HG02610 (cell line): ENCODE measurements at regions not wholly inside any gene's neighbourhood (a gene's known extent, or its start where the extent isn't known, plus 50 kb on each side); places are given as distances from the start of the nearest gene placed in this dataset.

Source experiments
- ATAC-seq: cut with Tn5 transposase; IDR thresholded peaks from one replicate; pipeline ENCODE4 v1.9.1; 2021; ENCODE audit warnings: mild to moderate bottlenecking, moderate library complexity; ENCODE audit not compliant: unreplicated experiment

GRCh38 chr12:87846045-87846444, 183.2 kb downstream of the C12orf50 start:
- ATAC-seq = no peak

- no peak for ATAC-seq
These were observed 187.3 kb downstream of the C12orf50 start for GRCh38 chr12:87841935-87842334.

DNA sequence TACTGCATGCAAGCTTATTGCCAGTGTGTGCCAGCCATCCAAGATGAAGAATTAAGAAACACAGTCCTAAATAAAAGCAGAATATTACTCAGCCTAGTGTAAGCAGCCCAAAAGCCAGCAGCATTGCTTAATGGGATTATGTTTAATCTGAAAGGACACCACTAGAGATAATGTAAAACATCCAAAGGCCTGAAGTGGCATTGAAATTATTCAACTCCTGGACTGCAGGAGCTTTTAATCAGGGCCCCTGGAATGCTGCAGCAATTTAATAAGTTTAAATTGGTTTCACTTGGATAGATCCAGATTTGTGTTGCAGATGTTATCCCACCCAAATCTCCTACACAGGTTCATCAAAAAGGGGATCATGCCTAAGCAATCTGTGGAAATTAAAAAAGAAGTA, 193.0 kb downstream of the C12orf50 start:
- ATAC-seq = no peak

GRCh38 chr12:87828382-87828973, 200.7 kb downstream of the C12orf50 start:
- no peak for ATAC-seq

GRCh38 chr12:87827638-87828264, 201.4 kb downstream of the C12orf50 start:
- no peak for ATAC-seq

DNA sequence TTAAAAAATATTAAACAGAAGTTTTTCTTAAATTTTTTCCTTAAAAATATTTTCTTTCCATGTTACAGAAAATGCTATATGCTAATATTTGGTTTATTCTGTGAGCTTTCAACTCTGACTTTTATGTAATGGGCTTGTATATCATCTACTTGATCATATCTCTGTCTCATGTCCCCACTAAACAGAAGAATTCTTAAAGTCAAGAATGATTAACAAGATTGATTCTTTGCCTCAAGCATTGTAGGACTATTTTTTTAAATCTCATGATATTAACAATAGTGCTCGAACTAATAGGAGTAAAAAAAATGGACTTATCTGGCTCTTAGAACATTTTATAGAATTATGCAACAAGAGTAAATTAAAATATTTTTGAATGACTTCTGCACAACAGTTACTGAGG, 206.3 kb downstream of the C12orf50 start:
- ATAC-seq = no peak

- no peak for ATAC-seq
These were observed 208.5 kb downstream of the C12orf50 start for GRCh38 chr12:87820524-87821202.

DNA sequence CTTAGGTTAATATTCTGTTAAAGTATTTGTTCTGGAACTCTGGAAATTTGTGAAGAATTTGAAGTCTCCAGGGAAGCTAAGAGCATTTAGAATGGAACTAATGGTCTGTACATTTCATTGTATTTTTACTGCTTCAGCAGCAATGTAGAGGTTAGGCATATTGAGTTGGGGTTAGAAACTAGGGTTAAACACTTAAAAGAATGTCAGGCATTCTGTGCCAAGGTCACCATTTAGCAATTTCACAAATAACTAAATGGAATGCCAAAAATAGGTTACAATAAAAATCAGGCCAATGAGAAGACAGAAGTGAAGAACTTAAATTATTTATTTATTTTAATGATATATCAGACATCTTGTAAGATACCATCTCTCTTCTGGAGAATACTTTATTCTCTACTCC, 210.8 kb downstream of the C12orf50 start:
- ATAC-seq = no peak

DNA sequence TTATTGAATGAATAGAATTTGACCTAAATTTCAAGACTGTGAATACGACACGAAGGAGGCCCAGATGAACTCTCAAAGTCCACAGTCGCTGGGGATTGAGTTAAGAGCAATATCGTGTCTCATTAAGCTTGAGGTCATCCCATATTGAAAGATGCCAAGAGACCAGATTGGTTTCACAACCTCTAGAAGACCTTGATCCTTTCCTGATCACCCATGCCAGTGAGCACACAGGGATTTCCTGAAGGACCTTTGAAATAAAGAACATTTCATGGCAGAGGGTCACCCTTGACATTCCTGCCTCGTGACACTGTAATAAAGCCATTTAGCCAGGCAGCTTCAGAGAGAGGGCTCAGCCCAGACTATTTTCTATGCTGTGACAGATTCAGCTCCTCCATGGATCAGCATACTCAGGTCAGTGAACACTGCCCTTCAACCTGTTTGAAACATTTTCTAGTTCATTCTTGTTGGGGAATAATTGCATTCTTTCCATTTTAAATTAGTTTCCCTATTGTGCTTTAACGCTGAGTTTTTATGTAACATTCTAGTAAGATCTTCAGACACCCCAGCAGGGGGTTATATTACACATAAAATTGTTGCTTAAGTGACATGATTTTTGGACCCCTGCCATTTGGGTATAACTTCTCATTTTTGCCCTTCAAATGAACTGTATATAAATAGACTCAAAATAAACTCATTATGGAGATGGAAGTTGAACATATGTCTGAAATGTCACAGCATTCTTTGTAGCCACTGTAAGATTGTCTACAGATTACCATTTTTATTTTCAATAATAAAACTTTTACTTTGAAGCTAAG, 213.2 kb downstream of the C12orf50 start:
- ATAC-seq = no peak

DNA sequence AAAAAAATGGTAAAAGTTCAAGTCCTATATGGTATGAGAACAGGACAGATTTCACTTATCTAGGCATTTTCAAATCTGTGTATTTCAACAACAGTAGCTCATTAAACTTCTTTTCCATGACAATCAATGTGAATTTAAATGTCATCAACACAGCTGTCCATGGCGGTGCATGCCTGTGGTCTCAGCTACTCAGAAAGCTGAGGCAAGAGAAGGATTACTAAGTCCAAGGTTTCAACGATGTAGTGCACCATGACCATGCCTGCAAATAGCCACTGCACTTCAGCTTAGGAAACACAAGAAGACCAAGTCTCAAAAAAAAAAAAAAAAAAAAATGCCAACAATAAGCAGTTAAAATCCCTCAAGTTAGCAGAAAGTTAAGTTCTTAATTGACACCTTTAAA, 214.6 kb downstream of the C12orf50 start:
- ATAC-seq = no peak

GRCh38 chr12:87813476-87814234, 215.5 kb downstream of the C12orf50 start:
- no peak for ATAC-seq

DNA sequence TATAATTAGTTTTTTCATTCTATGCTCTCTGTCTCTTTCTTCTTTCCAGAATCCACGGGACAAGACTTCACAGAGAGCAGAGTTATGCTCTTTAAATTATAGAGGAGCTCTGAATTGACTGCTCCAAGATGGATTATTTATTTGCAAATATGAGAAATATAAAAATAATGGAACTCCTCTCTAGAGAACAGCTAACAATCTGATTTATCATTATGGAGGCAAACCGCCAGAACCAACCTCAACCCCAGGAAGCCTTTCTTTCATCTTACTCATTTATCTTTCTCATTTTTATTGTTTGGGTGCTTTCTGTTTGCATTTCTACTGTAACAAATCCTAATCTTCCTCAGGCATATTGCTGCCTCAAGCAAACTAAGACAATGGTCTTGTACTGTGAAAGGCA, 216.5 kb downstream of the C12orf50 start:
- ATAC-seq = no peak

- ATAC-seq = no peak
These were observed 217.2 kb downstream of the C12orf50 start for GRCh38 chr12:87812030-87812429.

DNA sequence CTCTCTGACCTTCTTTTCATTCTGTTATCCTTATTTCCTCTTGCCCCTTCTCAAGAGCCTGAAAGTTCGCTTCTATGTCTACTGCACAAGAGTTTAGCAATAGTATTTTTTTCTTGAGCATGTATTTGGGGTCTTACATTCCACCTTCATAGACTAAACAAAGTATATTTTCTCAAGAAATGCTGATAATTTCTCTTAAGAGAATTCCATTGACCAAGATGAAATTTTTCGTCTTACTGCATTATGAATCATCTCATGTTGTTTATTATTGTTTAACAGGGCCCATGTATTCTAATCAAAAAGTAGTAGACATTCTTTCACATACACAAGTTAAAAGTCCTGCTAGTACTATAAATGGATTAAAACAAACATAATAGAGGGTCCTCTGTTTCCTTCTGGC, 219.3 kb downstream of the C12orf50 start:
- no peak for ATAC-seq

DNA sequence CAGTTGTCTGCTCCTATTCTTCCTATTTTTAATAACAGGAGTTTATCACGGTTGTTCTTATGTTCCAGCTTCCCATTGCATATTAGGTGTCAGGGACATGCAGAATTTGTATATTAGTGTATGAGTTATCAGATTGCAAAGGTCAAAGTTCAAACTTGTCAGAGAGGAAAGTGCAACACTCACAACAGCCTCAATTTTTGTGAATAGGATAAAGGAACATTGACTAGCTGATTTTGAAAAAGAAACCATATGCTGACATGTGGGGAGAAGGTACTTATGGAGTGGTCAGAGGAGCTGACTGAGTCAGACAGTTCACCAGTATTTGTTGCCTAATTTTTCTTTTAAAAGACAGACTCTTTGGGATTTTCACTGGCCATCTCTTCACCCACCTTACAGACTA, 222.1 kb downstream of the C12orf50 start:
- ATAC-seq = no peak

DNA sequence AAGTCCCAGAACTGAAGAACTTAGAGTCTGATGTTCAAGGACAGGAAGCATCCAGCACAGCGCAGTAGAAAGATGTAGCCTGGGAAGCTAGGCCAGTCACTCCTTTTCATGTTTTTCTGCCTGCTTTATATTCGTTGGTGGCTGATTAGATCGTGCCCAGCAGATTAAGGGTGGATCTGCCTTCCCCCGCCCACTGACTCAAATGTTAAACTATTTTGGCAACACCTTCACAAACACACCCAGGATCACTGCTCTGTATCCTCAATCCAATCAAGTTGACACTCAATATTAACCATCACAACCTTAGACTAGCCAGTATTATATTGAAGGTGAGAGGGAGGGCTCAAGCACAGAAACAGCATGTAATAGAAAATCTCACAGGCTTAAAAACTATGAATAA, 222.9 kb downstream of the C12orf50 start:
- no peak for ATAC-seq

DNA sequence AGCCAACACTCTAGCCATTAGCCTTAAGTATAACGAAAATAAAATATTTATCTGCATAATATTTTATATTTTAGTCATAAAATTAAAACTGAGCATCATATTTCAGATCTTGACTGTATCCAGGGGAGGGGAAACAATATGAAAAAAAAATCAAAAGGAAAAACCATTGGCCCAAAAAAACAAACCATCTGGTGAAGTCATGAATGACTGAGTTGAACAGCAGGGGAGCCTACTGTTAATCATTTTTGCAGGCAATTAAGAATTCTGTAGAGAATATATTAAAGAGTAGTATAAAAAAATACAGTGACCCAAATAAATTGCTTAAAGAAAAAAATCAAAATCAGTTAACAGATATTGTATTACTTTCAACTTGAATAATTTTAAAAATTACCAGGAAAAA, 224.8 kb downstream of the C12orf50 start:
- no peak for ATAC-seq

GRCh38 chr12:87802721-87803011, 226.5 kb downstream of the C12orf50 start:
- ATAC-seq = no peak

- ATAC-seq = no peak
These were observed 227.1 kb downstream of the C12orf50 start for GRCh38 chr12:87801860-87802720.

DNA sequence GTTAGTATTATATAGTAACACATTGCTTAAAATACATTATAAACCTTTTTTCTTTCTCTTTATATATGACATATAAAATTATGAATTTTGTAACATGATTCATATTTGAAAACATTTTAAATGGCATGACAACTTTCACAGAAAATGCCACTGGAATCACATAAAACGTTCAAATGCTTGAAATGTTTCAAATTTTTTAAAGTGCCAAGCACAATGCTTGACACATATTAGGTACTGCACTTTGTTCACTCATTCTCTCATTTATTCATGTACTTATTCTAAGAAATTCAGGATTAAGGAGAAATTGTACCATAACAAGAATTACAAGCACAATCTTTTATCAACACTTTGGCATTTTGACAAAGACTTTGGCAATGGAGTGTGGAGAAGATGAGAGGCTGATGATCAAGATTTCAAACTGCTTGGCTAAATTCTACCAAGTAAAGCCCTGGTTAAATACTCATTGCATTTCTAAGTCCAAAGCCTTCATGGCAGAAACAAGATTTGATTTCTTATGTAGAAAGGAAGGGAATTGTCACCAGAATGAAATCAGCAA, 232.2 kb downstream of the C12orf50 start:
- no peak for ATAC-seq
